H9 (cell line): ENCODE measurements at regions not wholly inside any gene's neighbourhood (a gene's known extent, or its start where the extent isn't known, plus 50 kb on each side); places are given as distances from the start of the nearest gene placed in this dataset.
A peak's percentile ranks its signal among the peaks of the same experiment; 100 is the strongest.

Experiments used
- DNase-seq: peaks from one replicate; pipeline ENCODE4 v3.0.0-alpha.2; 2017
- H2AFZ ChIP-seq: one replicate; pipeline ENCODE4 v1.6.1; 2013; ENCODE audit warnings: mild to moderate bottlenecking, low read length, control low read depth, moderate library complexity
- H2AK5ac ChIP-seq: 2 replicates; pipeline ENCODE4 v1.6.1; 2013; ENCODE audit warnings: low read length, control low read depth, mixed read lengths; ENCODE audit not compliant: insufficient read length
- H2BK120ac ChIP-seq: one replicate; pipeline ENCODE4 v1.6.1; 2013; ENCODE audit warnings: low read depth, mild to moderate bottlenecking, low read length, control low read depth, inconsistent platforms; ENCODE audit not compliant: poor library complexity, severe bottlenecking
- H2BK12ac ChIP-seq: 2 replicates; pipeline ENCODE4 v1.6.1; 2013; ENCODE audit warnings: low read length, control low read depth, mixed read lengths, low read depth; ENCODE audit not compliant: insufficient read length
- H2BK15ac ChIP-seq: 2 replicates; pipeline ENCODE4 v1.6.1; 2013; ENCODE audit warnings: low read depth, low read length, control low read depth
- H2BK20ac ChIP-seq: one replicate; pipeline ENCODE4 v1.6.1; 2013; ENCODE audit warnings: low read depth, mild to moderate bottlenecking, low read length, control low read depth, inconsistent platforms; ENCODE audit not compliant: poor library complexity, severe bottlenecking
- H2BK5ac ChIP-seq: 2 replicates; pipeline ENCODE4 v1.6.1; 2013; ENCODE audit warnings: low read length, control low read depth, mixed read lengths; ENCODE audit not compliant: insufficient read length
- H3K14ac ChIP-seq: 2 replicates; pipeline ENCODE4 v1.6.1; 2013; ENCODE audit warnings: low read length, control low read depth; ENCODE audit not compliant: insufficient read depth
- H3K18ac ChIP-seq: 2 replicates; pipeline ENCODE4 v1.6.1; 2013; ENCODE audit warnings: low read depth, mild to moderate bottlenecking, mixed read lengths, low read length, control low read depth; ENCODE audit not compliant: insufficient read length
- H3K23ac ChIP-seq: 2 replicates; pipeline ENCODE4 v1.6.1; 2013; ENCODE audit warnings: low read length, control low read depth, mixed read lengths, low read depth; ENCODE audit not compliant: insufficient read length
- H3K23me2 ChIP-seq: 2 replicates; pipeline ENCODE4 v1.6.1; 2013; ENCODE audit warnings: low read depth, mild to moderate bottlenecking, mixed read lengths, low read length, control low read depth; ENCODE audit not compliant: insufficient read length, poor library complexity, severe bottlenecking
- H3K27ac ChIP-seq: 2 replicates; pipeline ENCODE4 v1.5.1; 2013; ENCODE audit warnings: low read length, control low read depth, mixed read lengths, low read depth; ENCODE audit not compliant: insufficient read length
- H3K27me3 ChIP-seq: 2 replicates; pipeline ENCODE4 v1.6.1; 2013; ENCODE audit warnings: low read length, control low read depth, inconsistent platforms; ENCODE audit not compliant: insufficient read depth
- H3K4ac ChIP-seq: 2 replicates; pipeline ENCODE4 v1.6.1; 2013; ENCODE audit warnings: low read depth, mild to moderate bottlenecking, control low read depth, inconsistent platforms, low read length, moderate library complexity
- H3K4me1 ChIP-seq: 2 replicates; pipeline ENCODE4 v1.6.1; 2013; ENCODE audit warnings: low read length, control low read depth, inconsistent platforms; ENCODE audit not compliant: insufficient read depth
- H3K4me2 ChIP-seq: 2 replicates; pipeline ENCODE4 v1.6.1; 2013; ENCODE audit warnings: low read length, control low read depth, mixed read lengths; ENCODE audit not compliant: insufficient read length, insufficient read depth
- H3K56ac ChIP-seq: 2 replicates; pipeline ENCODE4 v1.6.1; 2013; ENCODE audit warnings: low read depth, mild to moderate bottlenecking, mixed read lengths, low read length, control low read depth; ENCODE audit not compliant: insufficient read length
- H3K79me1 ChIP-seq: 2 replicates; pipeline ENCODE4 v1.6.1; 2013; ENCODE audit warnings: low read depth, mild to moderate bottlenecking, moderate library complexity, low read length, control low read depth, inconsistent platforms; ENCODE audit not compliant: insufficient read depth, poor library complexity, severe bottlenecking
- H3K79me2 ChIP-seq: 2 replicates; pipeline ENCODE4 v1.6.1; 2013; ENCODE audit warnings: low read length, control low read depth, inconsistent platforms; ENCODE audit not compliant: insufficient read depth
- H3K9ac ChIP-seq: 2 replicates; pipeline ENCODE4 v1.6.1; 2013; ENCODE audit warnings: low read length, control low read depth, mixed read lengths; ENCODE audit not compliant: insufficient read length; ENCODE audit errors: extremely low read depth
- H3K9me3 ChIP-seq: one replicate; pipeline ENCODE4 v1.6.1; 2013; ENCODE audit warnings: low read depth, low read length, inconsistent platforms; ENCODE audit not compliant: control insufficient read depth
- H3T11ph ChIP-seq: one replicate; pipeline ENCODE4 v1.6.1; 2013; ENCODE audit warnings: mild to moderate bottlenecking, low read length, control low read depth, inconsistent platforms
- H4K20me1 ChIP-seq: one replicate; pipeline ENCODE4 v1.6.1; 2013; ENCODE audit not compliant: control insufficient read depth, insufficient read length, insufficient read depth
- H4K5ac ChIP-seq: 2 replicates; pipeline ENCODE4 v1.6.1; 2013; ENCODE audit warnings: low read depth, mild to moderate bottlenecking, mixed read lengths, low read length, control low read depth; ENCODE audit not compliant: insufficient read length
- H4K8ac ChIP-seq: replicated peaks from 2 replicates; pipeline ENCODE4 v1.6.1; 2013; ENCODE audit warnings: low read length, control low read depth, mixed read lengths, low read depth; ENCODE audit not compliant: insufficient read length
- H4K91ac ChIP-seq: 2 replicates; pipeline ENCODE4 v1.6.1; 2013; ENCODE audit warnings: low read depth, mild to moderate bottlenecking, moderate library complexity, mixed read lengths, low read length, control low read depth; ENCODE audit not compliant: insufficient read length
- H3K27ac Mint-ChIP-seq, 3 experiments: 2 replicates in 2 of 3; 3 replicates in 1 of 3; pipeline ENCODE4 v1.8.0; 2020 to 2021; ENCODE audit warnings: mixed read lengths in 3 of 3, mild to moderate bottlenecking in 1 of 3, moderate library complexity in 1 of 3
- H3K27me3 Mint-ChIP-seq: 2 replicates; pipeline ENCODE4 v1.8.0; 2021; ENCODE audit warnings: low read depth, mild to moderate bottlenecking, moderate library complexity, mixed read lengths
- H3K36me3 Mint-ChIP-seq, 3 experiments: 2 replicates in 2 of 3; 3 replicates in 1 of 3; pipeline ENCODE4 v1.8.0; 2020 to 2021; ENCODE audit warnings: low read depth in 3 of 3, mixed read lengths in 3 of 3; ENCODE audit not compliant: insufficient read depth in 1 of 3
- H3K4me1 Mint-ChIP-seq, 2 experiments: 2 replicates each; pipeline ENCODE4 v1.8.0; 2020; ENCODE audit warnings: mixed read lengths in 2 of 2
- H3K4me3 Mint-ChIP-seq, 2 experiments: 2 replicates in 1 of 2; 3 replicates in 1 of 2; pipeline ENCODE4 v1.8.0; 2020 to 2021; ENCODE audit warnings: mild to moderate bottlenecking in 2 of 2, mixed read lengths in 2 of 2, moderate library complexity in 1 of 2
- H3K9me3 Mint-ChIP-seq, 2 experiments: 2 replicates in 1 of 2; 3 replicates in 1 of 2; pipeline ENCODE4 v1.8.0; 2020; ENCODE audit warnings: mild to moderate bottlenecking in 2 of 2, mixed read lengths in 2 of 2, moderate library complexity in 1 of 2
- CTCF ChIP-seq: fragments of 200-600 bp; sonication (generic); conservative IDR thresholded peaks from 3 replicates; pipeline ENCODE4 v1.8.0; 2021; ENCODE audit warnings: antibody characterized with exemption, mild to moderate bottlenecking
- WGBS: extraction: QIAGEN DNeasy Blood & Tissue Kit; methylation state at CpG from one replicate; pipeline ENCODE4 v1.1.7; 2013; ENCODE audit warnings: missing lambda C conversion rate, low lambda C conversion rate, mixed read lengths; ENCODE audit not compliant: insufficient read length; ENCODE audit errors: extremely low coverage; 5-methylcytosine and 5-hydroxymethylcytosine counted together

- no peak overlapping the region for H3K56ac ChIP-seq
- H3K4me1 Mint-ChIP-seq, result peaks cover 31 to 32% of the 10 kb centered on the region in 2 experiments
- H3K14ac ChIP-seq, result no peak overlapping the region
- H3K27me3 Mint-ChIP-seq, result peaks cover 4% of the 10 kb centered on the region; the same call in 1 of the 2 replicates
- no peak overlapping the region for H3T11ph ChIP-seq
- no peaks in the 10 kb centered on the region for H3K23me2 ChIP-seq
- no peaks in the 10 kb centered on the region; a peak in 2 of 7 replicates for H3K36me3 Mint-ChIP-seq
- DNase-seq, result no peak
- H3K9me3 Mint-ChIP-seq, result peaks cover 0 to 2% of the 10 kb centered on the region in 2 experiments; a peak in 1 of 5 replicates
- H4K91ac ChIP-seq, result no peak overlapping the region
- no peak overlapping the region; a peak in 1 of 5 replicates for H3K4me3 Mint-ChIP-seq
- peak overlapping the region in 1 of 3 experiments; percentile 44; a peak in 2 of 7 replicates for H3K27ac Mint-ChIP-seq
- no peak overlapping the region for H2BK12ac ChIP-seq
- no peak overlapping the region for H2AK5ac ChIP-seq
- H2BK20ac ChIP-seq, result no peak overlapping the region
- no peak overlapping the region for H2BK5ac ChIP-seq
- H3K23ac ChIP-seq, result no peak overlapping the region
- no peak overlapping the region for H3K4ac ChIP-seq
- no CpG with 5 or more reads among the region's 6 CpGs for WGBS
- no peak overlapping the region for H2BK15ac ChIP-seq
- no peak overlapping the region for H3K27ac ChIP-seq
- H3K79me1 ChIP-seq, result no peaks in the 10 kb centered on the region
- H2BK120ac ChIP-seq, result no peak overlapping the region
- H3K79me2 ChIP-seq, result no peaks in the 10 kb centered on the region
- H4K8ac ChIP-seq, result no peak overlapping the region
- no peak overlapping the region for H4K5ac ChIP-seq
- TF ChIP-seq CTCF, result no peak
- H2AFZ ChIP-seq, result no peak overlapping the region
- peaks cover 2% of the 10 kb centered on the region; the same call in 1 of the 2 replicates for H3K4me1 ChIP-seq
- no peaks in the 10 kb centered on the region for H3K27me3 ChIP-seq
- H4K20me1 ChIP-seq, result no peaks in the 10 kb centered on the region
- no peak overlapping the region for H3K18ac ChIP-seq
- no peaks in the 10 kb centered on the region for H3K9me3 ChIP-seq
- H3K9ac ChIP-seq, result no peak overlapping the region
- no peak overlapping the region for H3K4me2 ChIP-seq
Observed at GRCh38 chr9:89748831-89749499, 144.2 kb downstream of the GADD45G start.
